ENCODE measurements at regions not wholly inside any gene's neighbourhood (a gene's known extent, or its start where the extent isn't known, plus 50 kb on each side); places are given as distances from the start of the nearest gene placed in this dataset.

GRCh38 chr17:79147746-79148506 lies 73.3 kb downstream of the ENGASE start:
- peak in 1 of 3 experiments; percentile 40 for TF ChIP-seq CTCF (optimal IDR thresholded peaks at IDR 0.05 in 1 of 3, IDR thresholded peaks at IDR 0.05 in 1 of 3, conservative IDR thresholded peaks at IDR 0.05 in 1 of 3; ENCODE audit: extremely low read depth in 1 of 3, insufficient read depth in 2 of 3, low read length in 3 of 3)
- TF ChIP-seq EZH2 (IDR thresholded peaks at IDR 0.05; ENCODE audit: low read length): no peak

Data from keratinocyte (primary cell).